GM18867 (cell line): ENCODE measurements at regions not wholly inside any gene's neighbourhood (a gene's known extent, or its start where the extent isn't known, plus 50 kb on each side); places are given as distances from the start of the nearest gene placed in this dataset.
A peak's percentile ranks its signal among the peaks of the same experiment; 100 is the strongest.
"Not testable (repeated sequence)": the region's sequence is repeated elsewhere in the genome, so short reads cannot be mapped to it uniquely, and the experiment has no call there.

ENCODE experiments used
- ATAC-seq: cut with Tn5 transposase; IDR thresholded peaks from one replicate; pipeline ENCODE4 v1.9.1; 2021; ENCODE audit warnings: mild to moderate bottlenecking, moderate library complexity; ENCODE audit not compliant: unreplicated experiment

DNA sequence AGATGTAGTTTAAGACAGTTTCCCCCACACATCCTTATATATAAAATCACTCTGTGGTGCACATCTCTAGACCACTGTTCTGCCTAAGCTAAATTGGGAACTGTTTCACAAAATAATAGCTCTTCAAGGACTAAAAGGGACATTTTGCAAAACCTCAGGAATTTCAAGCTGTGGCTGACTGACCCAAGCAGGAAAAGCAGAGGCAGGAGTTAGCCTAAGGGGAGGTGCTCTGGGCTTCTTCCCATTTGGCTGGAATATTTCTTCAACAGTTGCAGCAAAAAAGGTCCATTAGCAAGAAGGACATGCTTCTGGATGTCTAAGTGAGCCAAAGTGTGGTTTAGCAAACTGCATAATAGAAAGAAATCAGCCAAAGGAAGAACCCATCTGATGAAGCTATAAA, 551.2 kb upstream of the ANKRD30A start:
- no peak for ATAC-seq

DNA sequence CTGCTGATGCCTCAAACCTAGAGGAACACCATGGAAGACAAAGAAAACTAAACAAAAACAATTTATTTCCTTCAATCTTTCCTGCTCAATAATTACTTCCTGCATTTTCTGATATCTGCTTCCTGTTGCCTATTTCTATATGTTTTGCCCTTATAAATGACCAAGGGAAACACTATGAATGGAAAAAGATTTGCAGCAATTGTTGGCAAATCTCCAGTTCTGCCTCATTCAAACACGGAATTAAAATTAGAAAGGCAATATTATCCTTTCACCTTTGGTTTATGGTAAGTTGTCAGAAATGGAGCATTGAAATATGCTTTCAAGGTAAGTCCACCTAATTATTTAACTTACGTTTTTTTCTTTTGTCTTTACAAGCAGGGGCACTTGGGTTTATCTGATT, 552.2 kb upstream of the ANKRD30A start:
- no peak for ATAC-seq

DNA sequence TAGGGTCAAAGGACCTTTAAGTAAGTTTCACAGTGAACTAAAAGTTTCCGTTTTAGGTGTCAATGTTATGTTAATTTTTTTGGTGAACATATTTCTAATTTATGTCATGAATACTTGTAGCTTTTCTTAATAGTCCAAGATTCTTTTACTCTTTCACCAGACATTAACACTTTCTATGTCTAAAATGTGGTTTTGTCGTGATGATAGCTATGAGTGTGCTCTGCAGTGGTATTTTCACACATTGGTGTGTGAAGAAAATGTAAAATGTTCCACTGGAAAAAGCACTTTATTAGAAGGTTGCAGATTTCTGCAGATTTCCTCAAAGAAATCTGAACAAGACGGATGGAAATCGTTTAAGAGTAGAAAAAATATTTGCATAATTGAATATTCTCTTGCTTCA, 561.0 kb upstream of the ANKRD30A start:
- ATAC-seq, result no peak

DNA sequence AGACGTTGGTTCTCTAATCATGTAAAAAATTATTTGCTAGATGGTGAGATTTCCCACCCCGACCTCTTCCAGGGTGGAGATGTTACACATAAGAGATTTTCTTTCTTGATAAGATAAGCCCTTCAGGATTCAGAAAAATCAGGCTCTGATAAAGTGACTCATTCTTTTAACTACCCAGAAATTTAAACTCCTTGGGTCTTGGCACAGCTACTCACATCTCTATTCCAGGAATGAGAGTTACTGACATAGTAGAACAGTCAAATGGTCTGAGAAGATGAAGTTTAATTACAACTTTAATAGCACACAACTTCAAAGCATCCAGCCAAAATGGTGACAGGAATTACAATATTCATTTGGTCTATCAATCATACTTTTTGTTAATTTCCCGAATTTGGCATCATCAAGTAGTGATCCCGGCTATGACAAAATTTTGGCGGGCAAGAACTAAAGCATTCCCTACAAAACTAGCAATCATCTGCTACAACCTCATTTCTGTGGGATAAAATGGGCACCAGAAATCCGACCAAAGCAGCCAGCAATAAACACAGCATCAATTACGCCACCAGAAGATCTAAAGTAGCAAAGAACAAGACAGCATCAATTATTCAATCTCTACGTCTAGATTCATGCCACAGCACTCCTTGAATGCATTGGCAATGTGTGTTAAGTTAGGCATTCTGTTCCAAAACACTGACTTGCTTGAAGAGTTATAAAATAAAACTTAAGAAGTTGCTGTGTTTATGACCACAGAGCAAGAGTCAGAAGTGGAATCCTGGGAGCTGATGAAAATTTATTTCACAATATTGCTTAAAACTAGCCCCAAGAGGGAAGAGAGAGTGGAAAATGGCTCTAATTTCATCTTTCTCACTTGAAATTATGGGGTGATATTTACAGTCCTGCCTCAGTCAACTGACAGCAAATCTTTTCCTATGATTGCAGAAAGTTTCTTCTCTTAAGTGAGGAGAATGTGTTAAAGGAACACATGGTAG, 565.7 kb upstream of the ANKRD30A start:
- ATAC-seq, result no peak

DNA sequence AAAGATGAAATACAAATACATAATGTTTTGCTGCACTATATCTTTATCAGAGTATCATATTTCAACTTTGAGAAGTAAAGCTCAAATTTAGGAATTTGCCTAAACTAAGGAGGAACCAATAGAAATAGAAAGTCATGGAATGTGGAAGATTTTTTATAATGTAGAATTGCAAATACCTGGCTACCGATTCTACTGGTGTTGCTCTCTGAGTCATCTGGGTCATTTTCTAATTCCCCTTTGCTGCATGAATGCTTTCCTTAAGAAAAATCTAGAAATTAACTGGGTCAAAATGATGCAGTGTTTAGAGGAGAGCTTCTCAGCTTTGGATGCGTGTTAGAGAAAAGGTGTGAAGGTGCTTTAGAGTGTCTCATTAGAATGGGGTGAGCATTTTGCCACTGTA, 568.9 kb upstream of the ANKRD30A start:
- no peak for ATAC-seq

DNA sequence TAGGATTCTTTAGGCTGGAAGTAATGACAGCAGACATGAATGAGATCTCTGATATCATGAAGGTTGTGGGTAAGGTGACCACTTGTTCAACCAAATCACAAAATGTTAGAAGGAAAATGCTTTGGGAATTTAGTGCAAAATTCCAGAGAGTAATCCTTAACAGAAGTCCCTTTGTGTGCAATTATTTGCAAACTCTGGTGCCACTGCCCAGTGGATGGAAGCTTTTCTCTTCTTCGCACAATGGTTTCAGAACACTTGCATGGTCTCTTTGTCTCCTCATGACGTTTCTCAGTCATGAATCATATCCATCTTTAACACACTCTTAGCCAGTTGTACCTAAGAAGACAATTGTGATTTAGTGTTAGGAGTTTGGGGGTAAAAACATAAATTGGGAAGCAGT, 570.4 kb upstream of the ANKRD30A start:
- no peak for ATAC-seq

DNA sequence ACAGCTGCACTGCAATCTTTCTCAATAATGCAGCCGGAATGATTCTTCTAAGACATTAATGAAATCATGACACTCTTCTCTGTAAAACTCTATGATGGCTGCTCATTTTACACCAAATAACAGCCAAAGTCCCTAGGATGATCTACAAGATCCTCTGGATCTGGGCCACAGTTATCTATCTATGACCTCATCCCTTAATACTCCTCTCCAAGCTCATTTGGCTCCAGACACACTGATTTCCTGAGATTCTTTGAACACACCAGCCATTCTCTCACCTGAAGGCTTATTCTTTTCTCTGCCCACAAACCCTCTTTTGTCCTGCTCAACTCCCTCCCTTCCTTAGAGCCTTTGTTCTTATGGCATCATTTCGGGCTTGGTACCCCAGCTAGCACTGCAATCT, 577.4 kb upstream of the ANKRD30A start:
- no peak for ATAC-seq

DNA sequence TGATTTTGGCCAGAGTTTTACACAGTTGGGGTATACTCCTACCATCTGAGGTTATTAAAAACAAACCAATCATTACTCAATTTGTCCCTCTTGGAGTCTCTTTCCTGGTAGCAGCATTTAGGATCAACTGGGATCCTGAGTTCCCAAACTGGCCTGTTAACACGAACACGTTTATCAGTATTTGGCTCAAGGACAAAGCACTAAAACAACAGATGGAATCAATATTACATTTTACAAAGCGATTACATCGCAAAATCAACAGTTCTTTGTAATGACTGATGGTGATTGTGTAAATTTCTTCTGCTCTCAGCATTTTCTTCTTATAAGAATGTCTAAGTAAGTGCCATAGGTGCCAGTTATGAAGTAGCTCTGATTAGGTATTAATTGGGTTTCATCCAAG, 582.9 kb upstream of the ANKRD30A start:
- no peak for ATAC-seq

DNA sequence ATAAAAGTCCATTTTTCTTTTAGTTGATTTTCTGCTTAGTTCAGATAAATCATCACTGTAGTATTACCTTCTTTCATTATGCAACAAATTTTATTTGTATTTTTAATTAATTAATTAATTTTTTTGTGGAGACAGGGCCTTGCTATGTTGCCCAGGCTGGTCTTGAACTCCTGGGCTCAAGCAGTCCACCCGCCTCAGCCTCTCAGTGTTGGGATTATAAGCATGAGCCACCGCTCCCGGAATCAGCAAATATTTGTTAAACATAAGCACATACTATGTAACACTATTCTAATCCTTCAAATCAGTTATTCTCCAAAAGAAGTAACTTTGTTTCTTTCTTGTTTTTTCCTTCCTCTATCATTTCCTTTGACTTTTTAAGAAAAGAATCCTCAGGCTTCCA, 584.8 kb upstream of the ANKRD30A start:
- ATAC-seq, result no peak

DNA sequence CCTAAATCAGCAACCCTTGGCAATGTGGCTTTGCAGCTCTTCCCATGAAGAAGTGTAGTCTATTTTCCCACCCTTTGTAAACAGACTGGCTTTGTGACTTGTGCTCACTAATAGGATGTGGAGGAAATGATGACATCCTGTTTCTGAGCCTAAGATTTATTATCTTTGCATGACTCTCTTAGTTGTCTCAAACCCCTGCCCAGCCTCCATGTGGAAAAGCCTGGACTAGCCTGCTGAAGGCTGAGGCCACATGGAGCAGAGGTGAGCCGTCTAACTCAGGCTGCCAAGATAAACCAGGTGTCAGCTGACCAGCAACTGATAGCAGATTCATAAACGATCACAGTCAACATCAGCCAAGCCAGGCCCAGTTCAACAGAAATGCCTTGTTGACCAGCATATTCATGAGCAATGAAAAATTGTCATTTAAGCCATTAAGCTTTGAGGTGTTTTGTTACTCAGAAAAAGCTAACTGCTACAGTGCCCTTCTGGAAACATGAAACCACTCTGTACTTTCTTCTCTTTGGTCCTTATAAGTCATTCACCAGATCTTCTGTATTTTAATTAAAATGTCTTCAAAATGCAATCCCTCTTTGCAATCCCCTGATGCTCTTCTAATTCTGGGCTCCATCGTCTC, 586.3 kb upstream of the ANKRD30A start:
- ATAC-seq, result no peak

DNA sequence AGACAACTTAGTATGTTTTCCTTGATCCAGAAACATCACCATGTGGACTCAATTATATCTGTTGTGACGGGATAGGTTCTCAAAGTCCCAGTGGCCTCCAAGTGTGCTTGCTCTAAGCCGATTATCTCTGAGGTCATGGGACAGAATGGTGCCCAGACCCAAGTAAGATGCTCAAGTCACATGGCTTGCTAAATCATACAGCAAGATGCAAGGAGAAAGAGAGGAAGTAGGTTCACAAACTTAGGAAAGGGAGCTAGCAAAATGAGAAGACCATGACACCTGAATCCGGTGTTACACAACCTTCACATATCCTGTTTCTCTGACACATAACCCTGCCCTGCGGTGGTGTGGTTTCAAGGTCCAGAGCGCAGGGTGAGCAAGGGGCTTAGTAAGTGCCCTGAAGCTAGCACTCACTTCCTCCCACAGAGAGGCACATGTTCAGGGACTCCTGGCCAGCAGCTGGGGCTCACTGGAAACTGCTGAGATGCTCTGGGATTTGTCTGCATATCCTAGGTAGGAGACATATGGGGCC, 590.9 kb upstream of the ANKRD30A start:
- ATAC-seq, result peak; percentile 100

DNA sequence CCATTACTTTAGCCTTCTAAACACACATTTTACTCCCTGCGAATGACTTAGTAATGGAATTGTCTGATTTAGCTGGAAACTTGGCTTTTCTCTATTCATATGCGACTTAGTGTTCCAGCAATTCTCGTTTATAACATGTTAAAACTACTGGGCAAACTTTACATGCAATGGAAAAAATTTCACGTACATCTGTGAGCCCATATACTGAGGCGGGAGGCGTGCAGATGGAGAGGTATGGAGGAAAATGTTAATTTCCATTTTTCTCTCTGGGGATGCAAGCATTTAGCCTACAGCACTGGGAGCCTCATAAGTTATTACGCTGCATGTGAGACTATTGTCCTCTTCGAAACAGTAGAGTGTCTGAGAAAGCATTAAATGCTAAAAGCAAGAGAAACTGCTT, 591.5 kb upstream of the ANKRD30A start:
- ATAC-seq, result no peak

DNA sequence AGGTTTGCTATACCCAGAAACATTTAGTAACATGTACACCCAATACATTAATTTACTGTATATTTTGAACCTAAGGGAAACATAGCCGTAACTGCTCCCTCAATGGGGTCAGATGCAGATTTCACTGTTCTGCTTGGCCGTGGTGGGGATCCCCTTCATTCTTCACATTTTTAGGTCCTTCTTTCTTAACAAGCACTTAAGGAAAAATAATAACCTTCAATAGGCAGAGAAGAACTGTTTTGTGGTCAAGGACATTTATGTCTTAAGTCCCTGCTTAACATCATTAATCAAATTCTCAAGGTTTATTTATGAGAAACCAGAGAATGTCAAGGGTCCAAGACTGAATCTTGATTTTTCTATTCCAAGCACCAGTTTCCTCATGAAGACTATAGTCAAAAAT, 592.1 kb upstream of the ANKRD30A start:
- ATAC-seq, result no peak

DNA sequence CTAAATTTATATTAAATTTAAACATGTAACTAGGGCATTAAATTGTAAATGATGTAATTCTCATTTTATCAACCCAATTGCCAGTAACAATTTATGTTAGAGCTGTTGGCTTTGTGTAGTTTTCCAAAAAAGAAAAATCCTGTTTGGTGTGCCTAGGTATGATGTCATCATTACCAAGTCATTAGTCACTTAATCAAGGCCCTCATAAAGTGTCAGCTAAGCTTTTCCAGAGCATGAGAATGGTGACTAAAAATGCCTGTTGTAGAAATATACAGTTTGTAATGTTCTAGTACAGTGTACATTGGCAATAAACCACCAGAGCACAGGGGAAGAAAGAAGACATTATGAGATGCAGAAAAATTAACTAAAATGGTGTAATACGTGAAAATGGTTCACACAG, 593.8 kb upstream of the ANKRD30A start:
- no peak for ATAC-seq

DNA sequence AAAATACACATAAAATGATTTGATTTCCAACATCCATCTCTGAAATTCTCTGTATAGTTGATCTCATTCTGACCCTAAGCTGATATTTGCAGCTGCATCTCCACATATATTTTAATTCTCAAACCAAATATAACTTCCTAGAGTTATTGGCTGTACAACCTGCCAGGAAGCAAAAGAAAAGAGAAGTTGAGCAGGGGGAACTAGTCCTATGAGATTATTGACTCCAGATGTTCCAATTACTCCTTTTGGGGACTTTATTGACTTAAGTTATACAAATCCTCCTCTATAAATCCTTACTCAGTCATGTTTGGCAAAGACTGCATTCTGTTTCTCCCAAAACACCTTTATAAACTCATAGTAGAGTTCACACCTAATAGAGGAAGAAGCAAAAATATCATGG, 599.4 kb upstream of the ANKRD30A start:
- no peak for ATAC-seq

DNA sequence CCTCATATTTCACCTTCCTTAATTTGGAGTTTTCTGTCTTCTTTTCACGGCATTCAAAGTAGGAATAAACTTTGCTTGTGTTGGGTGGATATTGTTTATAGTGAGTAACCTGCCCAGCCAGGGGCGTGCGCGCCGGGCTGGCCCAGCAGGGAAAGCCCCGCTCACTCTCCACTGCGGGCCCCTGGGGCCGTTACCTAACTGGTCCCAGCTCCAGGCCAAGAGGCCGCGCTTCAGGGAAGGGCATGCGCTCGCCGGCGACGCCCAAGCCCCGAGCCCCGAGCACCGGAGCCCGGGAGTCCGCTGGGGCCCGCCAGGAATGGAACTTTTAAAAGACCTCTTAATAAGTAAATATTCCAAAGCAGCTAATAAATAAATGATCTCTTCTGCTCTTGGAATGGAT, 601.3 kb upstream of the ANKRD30A start:
- not testable (repeated sequence) for ATAC-seq

DNA sequence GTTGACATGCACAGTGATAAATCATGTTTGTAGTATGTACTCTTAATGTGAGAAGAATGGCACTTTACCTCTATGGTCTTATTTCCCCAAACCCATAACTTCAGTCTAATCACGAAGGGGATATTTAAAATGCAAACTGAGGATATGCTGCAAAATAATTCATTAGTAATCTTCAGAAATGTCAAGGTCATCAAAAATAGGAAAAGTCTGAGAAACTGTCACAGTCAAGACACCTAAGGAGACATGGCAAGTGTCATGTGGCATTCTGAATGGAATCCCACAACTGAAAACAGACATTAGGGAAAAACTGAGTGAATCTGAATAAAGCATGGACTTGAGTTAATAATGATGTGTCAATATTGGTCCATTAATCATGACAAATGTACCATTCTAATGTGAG, 605.5 kb upstream of the ANKRD30A start:
- no peak for ATAC-seq

DNA sequence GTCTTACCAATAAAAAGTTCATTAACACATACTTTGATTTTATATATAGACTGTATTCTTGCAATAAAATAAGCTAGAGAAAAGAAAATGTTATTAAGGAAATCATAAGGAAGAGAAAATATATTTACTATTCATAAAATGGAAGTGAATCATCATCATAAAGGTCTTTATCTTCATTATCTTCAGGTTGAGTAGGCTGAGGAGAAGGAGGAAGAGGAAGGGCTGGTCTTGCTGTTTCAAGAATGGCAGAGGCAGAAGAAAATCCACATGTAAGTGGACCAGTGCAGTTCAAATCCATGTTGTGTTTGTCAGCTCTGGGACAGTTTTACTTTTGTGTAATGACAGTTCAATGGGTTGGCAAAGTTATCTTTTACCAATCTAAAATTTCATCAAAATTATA, 609.1 kb upstream of the ANKRD30A start:
- ATAC-seq, result no peak

DNA sequence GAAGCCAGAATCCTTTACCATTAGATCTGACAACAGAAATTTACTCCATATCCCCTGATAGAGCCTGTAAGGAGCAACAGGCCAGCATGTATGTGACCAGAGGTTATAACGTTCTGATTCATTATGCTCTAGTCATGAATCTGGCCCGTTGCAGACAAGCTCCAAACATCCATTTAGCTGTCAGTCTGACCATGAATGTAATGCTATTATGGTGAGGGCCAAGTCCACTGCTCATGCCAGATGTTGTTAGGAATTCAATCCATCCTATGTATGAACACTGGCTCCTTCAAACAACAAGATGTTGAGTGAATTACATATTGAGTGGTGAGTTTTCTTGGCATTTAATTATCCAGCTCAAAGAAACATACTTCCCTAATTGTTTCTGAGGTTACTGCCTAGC, 610.1 kb upstream of the ANKRD30A start:
- ATAC-seq, result no peak

DNA sequence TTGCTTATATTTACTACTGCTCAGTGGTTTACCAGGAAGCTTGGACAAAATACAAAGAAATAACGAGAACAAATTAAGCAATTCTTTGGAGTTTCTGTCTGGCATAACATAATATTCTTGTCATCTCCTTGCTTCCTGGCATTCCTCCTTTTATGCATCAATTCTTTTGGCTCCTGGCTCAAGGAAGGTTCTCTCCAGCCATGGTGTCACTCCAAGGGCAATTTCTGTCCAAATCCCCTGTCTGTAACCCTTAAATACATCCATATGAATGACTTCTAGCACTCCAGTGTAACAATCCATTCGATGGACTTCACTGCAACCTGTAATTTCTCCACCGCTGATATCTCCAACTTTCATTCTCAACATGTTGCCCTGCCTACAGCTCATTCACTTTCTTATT, 617.7 kb upstream of the ANKRD30A start:
- ATAC-seq, result no peak

DNA sequence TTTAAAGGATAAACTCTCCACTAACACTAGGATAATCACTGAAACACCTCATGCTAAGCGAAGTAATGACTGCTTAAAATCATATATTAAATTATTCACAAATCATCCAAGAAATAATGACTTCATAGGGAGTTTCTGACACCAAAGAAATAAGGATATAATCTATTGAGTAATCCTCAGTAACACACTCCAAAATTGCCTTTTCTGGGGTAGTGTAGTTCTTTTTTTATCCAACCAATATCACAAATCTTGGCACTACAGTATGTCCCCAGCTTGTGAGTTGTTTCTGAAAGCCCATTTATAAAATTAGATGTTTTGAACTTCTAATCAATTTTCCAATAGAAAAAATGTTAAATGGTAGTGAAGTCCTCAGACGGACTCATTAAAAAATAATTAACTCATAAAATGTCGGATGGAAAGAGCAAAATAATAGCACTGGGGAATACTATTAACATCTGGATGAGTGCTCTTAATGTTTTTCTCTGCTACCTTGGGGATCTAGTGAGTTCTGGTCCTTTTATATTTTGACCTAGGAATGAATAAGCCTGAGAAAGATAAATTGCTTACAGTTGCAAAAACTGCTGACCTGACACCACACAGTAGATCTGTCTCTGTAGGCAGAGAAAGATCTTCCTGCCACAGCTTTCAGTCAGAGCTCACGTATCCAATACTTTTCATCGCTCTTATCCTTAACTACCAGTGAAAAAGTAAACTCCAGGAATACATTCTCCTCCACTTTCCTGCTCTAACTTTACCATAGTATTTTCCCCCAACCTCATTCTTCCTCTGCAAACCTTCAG, 618.5 kb upstream of the ANKRD30A start:
- ATAC-seq, result no peak
